Hepatic stellate cell (primary cell): ENCODE measurements at regions not wholly inside any gene's neighbourhood (a gene's known extent, or its start where the extent isn't known, plus 50 kb on each side); places are given as distances from the start of the nearest gene placed in this dataset.
"Not testable (repeated sequence)": the region's sequence is repeated elsewhere in the genome, so short reads cannot be mapped to it uniquely, and the experiment has no call there.

Experiments
- DNase-seq: peaks from one replicate; pipeline ENCODE4 v3.0.0; 2011; ENCODE audit warnings: low spot score

- DNase-seq = no peak
Observed at GRCh38 chr6:170044836-170045562, 245.9 kb downstream of the DLL1 start.

DNA sequence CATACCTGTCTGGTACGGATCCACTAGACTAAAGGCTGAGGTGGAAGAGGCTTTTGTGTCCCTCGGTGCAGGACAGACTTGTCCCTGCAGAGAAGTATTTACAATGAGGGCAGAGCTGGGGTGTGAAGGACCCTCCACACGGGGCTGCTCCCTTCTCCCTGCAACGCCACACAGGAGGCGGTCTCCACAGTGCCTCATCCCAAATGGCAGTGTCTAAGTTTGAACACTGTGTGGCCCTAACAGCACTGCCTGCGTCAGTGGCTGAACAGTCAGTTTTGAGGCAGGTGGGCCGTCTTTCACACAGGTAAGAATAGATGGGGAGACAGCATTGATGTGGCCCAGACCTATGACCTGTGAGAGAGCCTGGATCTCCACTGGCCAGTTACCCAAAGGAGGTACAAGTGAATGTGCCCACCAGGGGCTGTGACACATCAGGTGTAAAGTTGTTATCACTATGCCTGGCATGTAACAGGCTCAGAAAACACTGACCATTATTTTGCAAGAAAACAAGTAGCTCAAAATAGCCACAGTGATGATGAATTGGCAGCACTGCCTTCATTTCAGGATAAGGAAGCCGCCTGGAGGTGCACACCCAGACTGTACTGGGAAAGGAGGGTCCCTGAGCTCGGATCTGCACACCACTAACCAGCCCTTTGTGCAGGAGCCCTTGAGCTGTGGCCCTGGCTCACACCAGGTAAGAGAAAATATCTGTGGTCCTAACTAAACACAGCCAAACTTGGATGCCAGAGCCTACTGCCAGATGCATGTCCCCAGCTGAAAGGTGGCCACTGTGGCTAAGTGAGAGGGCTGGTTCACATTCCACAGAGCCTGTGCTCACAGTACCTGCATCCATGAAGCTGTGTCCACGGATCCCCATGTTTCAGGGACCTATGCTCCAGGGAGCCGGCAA, 246.7 kb downstream of the DLL1 start:
- DNase-seq = no peak

- DNase-seq = no peak
Observed at GRCh38 chr6:170043150-170043819, 247.6 kb downstream of the DLL1 start.

DNA sequence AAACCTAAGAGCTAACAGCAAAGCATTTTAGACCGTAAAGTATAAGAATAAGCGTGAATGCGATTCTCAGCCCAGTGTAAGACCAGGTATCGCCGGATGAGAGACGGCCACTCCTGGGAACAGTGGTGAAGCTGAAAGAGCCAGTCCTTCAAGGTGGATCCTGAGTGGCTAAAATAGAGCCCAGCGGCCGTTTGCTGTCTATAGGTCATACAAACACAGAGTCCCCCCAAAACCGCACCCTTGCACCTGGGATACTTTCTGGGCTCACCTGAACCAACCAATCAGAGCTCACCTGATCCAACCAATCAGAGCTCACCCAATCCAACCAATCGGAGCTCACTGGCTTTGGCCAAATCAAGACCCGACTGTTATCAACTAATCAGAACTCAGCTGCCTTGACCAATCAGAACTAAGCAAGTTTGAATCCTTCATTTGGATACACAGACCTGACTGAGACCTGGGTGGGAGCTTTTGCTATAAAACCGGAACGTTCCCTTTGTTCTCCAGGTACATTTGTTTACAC, 248.2 kb downstream of the DLL1 start:
- DNase-seq = no peak

DNA sequence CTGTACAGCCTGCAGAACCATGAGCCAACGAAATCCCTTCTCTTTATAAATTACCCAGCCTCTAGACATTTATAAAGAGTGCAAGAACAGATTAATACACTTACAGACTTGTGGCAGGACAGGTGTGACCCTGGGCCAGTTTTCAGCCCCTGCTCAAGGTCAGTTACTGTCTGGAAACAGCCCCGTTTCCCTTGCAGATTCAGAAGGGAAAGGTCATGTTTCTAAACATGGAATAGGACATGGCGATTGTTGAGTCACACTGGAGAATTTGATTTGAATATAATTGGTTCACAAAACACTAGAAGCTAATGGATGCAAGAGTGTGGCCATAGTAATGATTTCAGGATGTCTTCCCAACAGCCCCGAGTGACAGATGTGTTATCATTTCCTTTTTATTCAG, 248.8 kb downstream of the DLL1 start:
- DNase-seq = no peak

GRCh38 chr6:170041526-170041925, 249.4 kb downstream of the DLL1 start:
- no peak for DNase-seq

GRCh38 chr6:170040906-170041305, 250.0 kb downstream of the DLL1 start:
- no peak for DNase-seq

GRCh38 chr6:170040115-170040500, 250.8 kb downstream of the DLL1 start:
- DNase-seq = no peak

- no peak for DNase-seq
Observed at GRCh38 chr6:170039156-170040114, 251.4 kb downstream of the DLL1 start.

DNA sequence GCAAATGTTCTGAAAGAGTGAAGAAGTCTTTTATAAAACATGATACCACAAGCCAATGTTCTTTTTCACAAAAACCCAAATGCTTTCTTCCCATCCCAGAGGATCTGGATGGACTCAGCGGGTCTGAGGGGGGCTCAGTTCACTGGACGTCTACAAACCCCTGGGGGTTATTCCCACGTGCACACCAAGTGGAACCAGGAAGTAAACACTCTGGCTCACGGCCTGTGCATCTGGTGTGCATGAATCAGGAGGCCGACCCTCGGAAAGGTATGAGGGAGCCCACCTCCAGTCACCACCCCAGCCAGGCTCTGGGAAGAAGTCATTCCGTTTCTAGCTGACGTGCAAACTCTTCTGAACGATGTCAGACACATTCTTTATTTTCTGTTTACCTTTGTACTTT, 252.2 kb downstream of the DLL1 start:
- no peak for DNase-seq

- DNase-seq = no peak
Observed at GRCh38 chr6:170038251-170038650, 252.6 kb downstream of the DLL1 start.

DNA sequence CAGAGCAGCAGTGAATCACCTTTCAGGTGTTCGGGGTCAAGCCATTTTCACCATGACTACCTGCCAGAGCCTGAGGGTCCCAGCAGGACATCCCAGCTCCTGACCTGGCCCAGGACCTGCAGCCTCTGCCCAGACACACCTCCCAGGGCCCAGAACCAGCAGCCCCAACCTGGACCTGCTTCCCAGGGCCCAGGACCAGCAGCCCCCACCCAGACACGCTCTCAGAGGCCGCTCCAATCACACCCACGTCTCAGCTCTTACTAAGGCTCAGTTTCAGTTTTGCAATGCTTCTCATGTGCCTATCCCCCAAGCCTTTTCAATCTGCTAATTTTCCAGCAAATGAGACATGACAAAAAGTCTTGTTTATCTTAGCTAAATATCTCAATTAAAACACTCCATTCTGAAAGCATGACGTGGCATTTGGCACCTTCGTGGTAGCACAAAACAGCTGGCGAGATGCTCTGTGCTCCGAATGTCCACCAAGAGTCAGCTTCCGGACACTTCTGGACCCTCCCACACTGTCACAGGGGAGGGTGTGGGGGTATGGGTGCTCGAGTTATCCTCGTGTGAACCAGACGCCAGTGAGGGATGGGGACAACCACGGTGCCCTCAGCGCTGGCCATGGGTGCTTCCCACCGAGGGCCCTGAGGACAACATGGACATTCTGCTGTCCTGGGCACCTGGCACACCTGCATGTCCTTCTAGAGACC, 253.2 kb downstream of the DLL1 start:
- no peak for DNase-seq

DNA sequence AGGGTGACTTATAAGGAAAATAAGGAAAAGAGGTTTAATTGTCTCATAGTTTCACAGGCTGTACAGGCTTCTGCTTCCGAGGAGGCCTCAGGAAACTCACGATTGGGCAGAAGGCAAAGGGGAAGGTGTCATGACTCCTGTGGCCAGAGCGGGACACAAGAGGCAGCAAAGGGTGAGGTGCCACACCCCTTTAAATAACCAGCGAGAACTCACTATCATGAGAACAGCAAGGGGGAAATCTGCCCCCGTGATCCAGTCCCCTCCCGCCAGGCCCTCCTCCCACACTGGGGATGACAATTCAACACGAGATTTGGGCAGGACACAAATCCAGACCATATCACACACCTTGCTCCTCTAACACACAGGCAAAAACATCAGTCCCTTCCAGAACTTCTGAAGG, 254.0 kb downstream of the DLL1 start:
- no peak for DNase-seq

GRCh38 chr6:170036367-170036766, 254.5 kb downstream of the DLL1 start:
- DNase-seq = not testable (repeated sequence)

GRCh38 chr6:170035901-170036304, 255.0 kb downstream of the DLL1 start:
- no peak for DNase-seq

- no peak for DNase-seq
Observed at GRCh38 chr6:170035044-170035443, 255.8 kb downstream of the DLL1 start.

DNA sequence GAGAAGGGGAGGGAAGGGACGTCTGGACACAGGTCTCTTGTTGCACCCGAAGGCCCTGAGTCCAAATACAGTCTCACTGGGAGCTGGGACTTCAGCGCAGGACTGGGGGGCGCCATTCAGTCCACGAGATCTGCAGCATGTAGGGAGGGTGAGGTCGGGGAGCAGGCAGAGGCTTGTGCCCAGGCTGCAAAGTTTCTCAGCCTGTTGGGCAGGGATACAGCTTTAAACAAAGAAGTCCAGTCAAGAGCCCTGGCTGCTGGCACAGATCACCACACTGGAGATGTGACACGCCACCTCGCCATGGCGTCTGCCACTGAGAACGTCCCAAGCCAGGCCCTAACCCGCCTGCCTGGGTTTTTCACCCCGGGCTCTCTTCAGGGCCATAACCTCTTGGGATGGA, 256.6 kb downstream of the DLL1 start:
- DNase-seq = no peak

GRCh38 chr6:170033666-170034065, 257.2 kb downstream of the DLL1 start:
- DNase-seq = no peak

DNA sequence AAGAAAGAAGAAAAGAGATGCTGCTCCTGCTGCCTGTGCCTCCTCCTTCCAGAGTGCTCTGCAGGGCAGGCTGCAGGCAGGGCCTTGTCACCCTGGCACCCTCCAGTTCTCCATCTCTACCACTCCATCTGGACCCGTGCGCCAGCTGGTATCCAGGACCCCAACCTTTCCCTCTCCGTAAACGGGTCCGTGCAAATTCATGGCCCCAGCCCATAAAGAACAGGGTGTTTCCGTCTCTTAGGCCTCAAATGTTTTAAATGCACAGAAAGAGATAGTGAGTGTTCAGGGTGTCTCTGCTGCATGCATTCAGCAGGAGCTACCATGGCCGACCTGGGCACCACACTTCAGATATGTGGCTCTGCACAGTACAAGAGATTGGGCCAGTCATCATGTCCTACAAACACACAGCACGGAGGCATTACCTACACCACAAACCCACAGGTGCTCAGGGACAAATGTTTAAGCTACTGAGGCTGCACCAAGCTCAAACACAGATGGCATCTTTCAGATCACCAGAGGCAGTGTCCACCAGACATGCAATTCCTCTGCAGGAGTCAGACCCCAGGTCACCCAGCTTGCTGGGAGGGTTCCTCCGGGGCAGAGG, 258.1 kb downstream of the DLL1 start:
- no peak for DNase-seq

DNA sequence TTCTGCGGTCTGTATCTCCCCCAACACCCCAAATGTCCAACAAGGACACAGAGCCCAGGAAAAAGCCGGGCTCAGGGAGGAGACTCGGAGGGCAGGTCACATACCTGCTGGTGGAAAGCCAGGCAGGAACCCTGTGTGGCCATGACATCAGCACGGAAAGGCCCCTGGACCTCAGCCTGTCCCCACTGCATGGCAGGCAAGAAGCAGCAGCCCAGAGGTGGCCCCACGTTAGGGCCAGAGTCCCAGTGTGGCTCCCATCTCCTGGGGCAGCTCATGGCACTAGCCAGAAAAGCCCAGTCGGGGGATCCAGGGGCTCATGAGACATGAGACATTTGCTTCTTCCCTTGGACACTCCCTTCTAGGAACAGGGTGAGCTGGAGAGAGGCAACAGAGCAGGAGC, 258.7 kb downstream of the DLL1 start:
- DNase-seq = no peak
